ENCODE measurements at regions not wholly inside any gene's neighbourhood (a gene's known extent, or its start where the extent isn't known, plus 50 kb on each side); places are given as distances from the start of the nearest gene placed in this dataset.
"Not testable (repeated sequence)": the region's sequence is repeated elsewhere in the genome, so short reads cannot be mapped to it uniquely, and the experiment has no call there.

- DNase-seq; H3K27ac ChIP-seq (replicated peaks); intact Hi-C loops (cut with micrococcal nuclease); H3K27me3 ChIP-seq (ENCODE audit: low read depth); H3K4me3 ChIP-seq; H3K36me3 ChIP-seq; H3K4me1 ChIP-seq; H3K9me3 ChIP-seq (replicated peaks): not testable (repeated sequence)
Measured at GRCh38 chr22:16090991-16091390, 401.2 kb downstream of the POTEH start.

GRCh38 chr22:16105121-16105520 is 415.3 kb downstream of the POTEH start:
- H3K27ac ChIP-seq (replicated peaks); intact Hi-C loops (cut with micrococcal nuclease); H3K4me1 ChIP-seq: not testable (repeated sequence)

GRCh38 chr22:16131456-16131855 is 441.6 kb downstream of the POTEH start:
- H3K4me1 ChIP-seq; H3K27me3 ChIP-seq (ENCODE audit: low read depth); DNase-seq; H3K4me3 ChIP-seq; H3K36me3 ChIP-seq; H3K9me3 ChIP-seq (replicated peaks); intact Hi-C loops (cut with micrococcal nuclease); H3K27ac ChIP-seq (replicated peaks): not testable (repeated sequence)

More at GRCh38 chr22:16105121-16105520, 415.3 kb downstream of the POTEH start:
- DNase-seq; H3K36me3 ChIP-seq; H3K4me3 ChIP-seq; H3K27me3 ChIP-seq (ENCODE audit: low read depth); H3K9me3 ChIP-seq (replicated peaks): not testable (repeated sequence)

DNA sequence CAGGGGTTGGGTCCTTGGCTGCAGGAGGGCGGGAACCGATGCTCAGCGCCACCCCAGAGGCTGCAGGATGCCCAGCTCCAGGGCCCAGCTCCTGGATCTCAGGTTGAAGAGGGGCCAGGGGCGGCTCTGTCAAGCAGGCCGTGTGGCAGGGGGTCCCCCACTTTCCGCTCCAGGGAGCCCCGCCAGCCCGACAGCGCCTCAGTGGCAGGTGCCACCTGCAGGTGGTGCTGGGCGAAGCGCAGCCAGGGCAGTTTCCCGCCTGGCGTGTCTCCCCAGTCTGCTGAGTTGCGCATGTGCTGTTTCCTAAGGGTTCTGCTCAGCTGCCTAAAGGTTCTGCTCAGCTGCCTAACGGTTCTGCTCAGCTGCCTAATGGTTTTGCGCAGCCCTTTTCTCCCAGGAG is 442.1 kb downstream of the POTEH start:
- Histone ChIP-seq H3K27ac (replicated peaks) (no peak overlapping the region), H3K9me3 (replicated peaks) (no peaks in the 10 kb centered on the region), H3K4me1 (no peaks in the 10 kb centered on the region), H3K27me3 (ENCODE audit: low read depth) (no peaks in the 10 kb centered on the region), H3K4me3 (no peak overlapping the region), H3K36me3 (no peaks in the 10 kb centered on the region)
- TF ChIP-seq CTCF (IDR thresholded peaks at IDR 0.05; ENCODE audit: borderline replicate concordance): no peak
- DNase-seq: no peak
- intact Hi-C loops (cut with micrococcal nuclease): no loop called here

- H3K27ac ChIP-seq (replicated peaks); intact Hi-C loops (cut with micrococcal nuclease); H3K27me3 ChIP-seq (ENCODE audit: low read depth); H3K4me3 ChIP-seq; DNase-seq; H3K9me3 ChIP-seq (replicated peaks); H3K4me1 ChIP-seq; H3K36me3 ChIP-seq: not testable (repeated sequence)
Measured at GRCh38 chr22:16132598-16132997, 442.8 kb downstream of the POTEH start.

- H3K27ac ChIP-seq (replicated peaks); H3K27me3 ChIP-seq (ENCODE audit: low read depth); H3K4me3 ChIP-seq; H3K4me1 ChIP-seq; DNase-seq; H3K9me3 ChIP-seq (replicated peaks); H3K36me3 ChIP-seq; intact Hi-C loops (cut with micrococcal nuclease): not testable (repeated sequence)
Measured at GRCh38 chr22:16146101-16146500, 446.5 kb downstream of the CCT8L2 start.

- H3K27me3 ChIP-seq (ENCODE audit: low read depth); H3K27ac ChIP-seq (replicated peaks); H3K36me3 ChIP-seq; H3K4me3 ChIP-seq; intact Hi-C loops (cut with micrococcal nuclease); H3K9me3 ChIP-seq (replicated peaks); DNase-seq; H3K4me1 ChIP-seq: not testable (repeated sequence)
- peak; percentile 59 for TF ChIP-seq CTCF (IDR thresholded peaks at IDR 0.05; ENCODE audit: borderline replicate concordance)
Measured at GRCh38 chr22:16146916-16147315, 445.7 kb downstream of the CCT8L2 start.

DNA sequence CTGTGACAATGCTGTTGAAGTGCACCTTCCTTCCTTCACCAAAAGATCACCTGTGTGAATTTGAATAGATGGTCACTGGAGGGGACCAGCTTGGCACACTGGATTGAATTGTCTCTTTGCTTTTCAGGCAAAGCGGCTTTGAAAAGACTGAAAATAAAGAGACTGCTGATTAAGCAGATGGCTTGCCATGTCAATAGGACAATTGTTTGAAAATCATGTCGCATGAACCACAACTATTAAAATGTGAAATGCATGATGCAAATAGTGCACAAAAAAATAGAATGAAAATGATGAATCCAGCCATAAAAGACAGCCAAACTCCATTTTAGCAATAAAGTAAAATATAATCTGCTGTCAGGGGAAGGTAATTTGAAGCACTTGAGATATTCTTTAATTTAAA is 415.3 kb downstream of the CCT8L2 start:
- H3K27ac ChIP-seq (replicated peaks); H3K4me1 ChIP-seq; DNase-seq; intact Hi-C loops (cut with micrococcal nuclease); H3K27me3 ChIP-seq (ENCODE audit: low read depth); H3K9me3 ChIP-seq (replicated peaks); H3K4me3 ChIP-seq; H3K36me3 ChIP-seq: not testable (repeated sequence)

DNA sequence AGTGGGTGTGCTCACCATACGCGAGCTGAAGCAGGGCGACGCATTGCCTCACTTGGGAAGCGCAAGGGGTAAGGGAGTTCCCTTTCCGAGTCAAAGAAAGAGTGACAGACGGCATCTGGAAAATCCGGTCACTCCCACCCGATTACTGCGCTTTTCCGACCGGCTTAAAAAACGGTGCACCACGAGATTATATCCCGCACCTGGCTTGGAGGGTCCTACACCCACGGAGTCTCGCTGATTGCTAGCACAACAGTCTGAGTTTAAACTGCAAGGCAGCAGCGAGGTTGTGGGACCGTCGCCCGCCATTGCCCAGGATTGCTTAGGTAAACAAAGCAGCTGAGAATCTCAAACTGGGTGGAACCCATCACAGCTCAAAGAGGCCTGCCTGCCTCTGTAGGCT is 408.7 kb downstream of the CCT8L2 start:
- H3K4me3 ChIP-seq; H3K4me1 ChIP-seq; H3K27ac ChIP-seq (replicated peaks); DNase-seq; H3K9me3 ChIP-seq (replicated peaks); H3K36me3 ChIP-seq; intact Hi-C loops (cut with micrococcal nuclease); H3K27me3 ChIP-seq (ENCODE audit: low read depth): not testable (repeated sequence)

All from left ventricle myocardium inferior (tissue), 1 donor.